Ureter (tissue), 1 donor: ENCODE measurements at regions not wholly inside any gene's neighbourhood (a gene's known extent, or its start where the extent isn't known, plus 50 kb on each side); places are given as distances from the start of the nearest gene placed in this dataset.

ENCODE experiments used
- DNase-seq: peaks from one replicate; pipeline ENCODE4 v3.0.0-alpha.2; 2020; ENCODE audit warnings: low spot score
- donor health status: DM: yes; HTN: yes; CAD: no.

- no peak for DNase-seq
Observed at GRCh38 chr10:131015271-131015670, 296.2 kb downstream of the TCERG1L start.

- DNase-seq: no peak
Observed at GRCh38 chr10:131016556-131016955, 295.0 kb downstream of the TCERG1L start.

- DNase-seq: no peak
Observed at GRCh38 chr10:131017566-131018285, 293.8 kb downstream of the TCERG1L start.

GRCh38 chr10:131018886-131019500 lies 292.5 kb downstream of the TCERG1L start:
- no peak for DNase-seq

- DNase-seq: no peak
Observed at GRCh38 chr10:131019696-131020095, 291.8 kb downstream of the TCERG1L start.

- DNase-seq: no peak
Observed at GRCh38 chr10:131020775-131021174, 290.7 kb downstream of the TCERG1L start.

GRCh38 chr10:131021246-131021895 lies 290.1 kb downstream of the TCERG1L start:
- no peak for DNase-seq

GRCh38 chr10:131021969-131022368 lies 289.6 kb downstream of the TCERG1L start:
- no peak for DNase-seq

- DNase-seq: no peak
Observed at GRCh38 chr10:131022369-131022768, 289.2 kb downstream of the TCERG1L start.

- no peak for DNase-seq
Observed at GRCh38 chr10:131022981-131023380, 288.5 kb downstream of the TCERG1L start.

GRCh38 chr10:131024259-131025131 lies 287.0 kb downstream of the TCERG1L start:
- no peak for DNase-seq

GRCh38 chr10:131025333-131025732 lies 286.2 kb downstream of the TCERG1L start:
- no peak for DNase-seq

- no peak for DNase-seq
Observed at GRCh38 chr10:131027256-131027655, 284.3 kb downstream of the TCERG1L start.

GRCh38 chr10:131031346-131031745 lies 280.2 kb downstream of the TCERG1L start:
- DNase-seq: no peak

GRCh38 chr10:131032329-131033165 lies 279.0 kb downstream of the TCERG1L start:
- no peak for DNase-seq

- no peak for DNase-seq
Observed at GRCh38 chr10:131033166-131034085, 278.1 kb downstream of the TCERG1L start.

- DNase-seq: no peak
Observed at GRCh38 chr10:131034451-131034850, 277.1 kb downstream of the TCERG1L start.

- peak; percentile 62 for DNase-seq
Observed at GRCh38 chr10:131035779-131036178, 275.7 kb downstream of the TCERG1L start.

GRCh38 chr10:131038056-131038455 lies 273.5 kb downstream of the TCERG1L start:
- no peak for DNase-seq

GRCh38 chr10:131041031-131041430 lies 270.5 kb downstream of the TCERG1L start:
- no peak for DNase-seq
